ENCODE measurements at regions not wholly inside any gene's neighbourhood (a gene's known extent, or its start where the extent isn't known, plus 50 kb on each side); places are given as distances from the start of the nearest gene placed in this dataset.

DNA sequence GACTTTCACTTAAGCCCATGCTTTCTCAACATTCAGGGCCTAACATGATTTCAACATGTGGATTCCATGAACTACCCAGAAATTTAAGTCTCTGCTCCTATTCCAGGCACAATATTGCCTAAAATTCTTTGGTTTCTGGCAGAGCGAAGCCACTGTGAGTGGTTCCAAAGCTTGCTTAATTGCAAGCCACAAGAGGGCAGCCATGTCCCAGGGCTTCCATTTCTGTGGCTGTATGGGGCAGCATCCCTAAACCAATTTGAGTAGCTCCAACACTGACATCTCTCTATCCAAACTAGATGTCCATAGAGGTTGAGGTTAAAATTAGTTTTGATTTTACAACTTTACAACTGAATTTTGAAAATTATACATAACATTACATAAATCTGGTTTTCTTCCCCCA is 56.3 kb upstream of the MDFIC start:
- TF ChIP-seq, protein P1, sequence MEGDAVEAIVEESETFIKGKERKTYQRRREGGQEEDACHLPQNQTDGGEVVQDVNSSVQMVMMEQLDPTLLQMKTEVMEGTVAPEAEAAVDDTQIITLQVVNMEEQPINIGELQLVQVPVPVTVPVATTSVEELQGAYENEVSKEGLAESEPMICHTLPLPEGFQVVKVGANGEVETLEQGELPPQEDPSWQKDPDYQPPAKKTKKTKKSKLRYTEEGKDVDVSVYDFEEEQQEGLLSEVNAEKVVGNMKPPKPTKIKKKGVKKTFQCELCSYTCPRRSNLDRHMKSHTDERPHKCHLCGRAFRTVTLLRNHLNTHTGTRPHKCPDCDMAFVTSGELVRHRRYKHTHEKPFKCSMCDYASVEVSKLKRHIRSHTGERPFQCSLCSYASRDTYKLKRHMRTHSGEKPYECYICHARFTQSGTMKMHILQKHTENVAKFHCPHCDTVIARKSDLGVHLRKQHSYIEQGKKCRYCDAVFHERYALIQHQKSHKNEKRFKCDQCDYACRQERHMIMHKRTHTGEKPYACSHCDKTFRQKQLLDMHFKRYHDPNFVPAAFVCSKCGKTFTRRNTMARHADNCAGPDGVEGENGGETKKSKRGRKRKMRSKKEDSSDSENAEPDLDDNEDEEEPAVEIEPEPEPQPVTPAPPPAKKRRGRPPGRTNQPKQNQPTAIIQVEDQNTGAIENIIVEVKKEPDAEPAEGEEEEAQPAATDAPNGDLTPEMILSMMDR (IDR thresholded peaks at IDR 0.05 in 2 of 3, conservative IDR thresholded peaks at IDR 0.05 in 1 of 3; ENCODE audit: control insufficient read depth in 2 of 3, extremely low read depth in 1 of 3, insufficient read depth in 1 of 3, low read depth in 3 of 3, low read length in 3 of 3): peak; percentile 78 to 88 (median 79)
- TF ChIP-seq BMI1 (IDR thresholded peaks at IDR 0.05; ENCODE audit: borderline replicate concordance): no peak
- TF ChIP-seq POLR2A (IDR thresholded peaks at IDR 0.05; ENCODE audit: low read depth, low read length): no peak
- no peak for TF ChIP-seq CBFB (IDR thresholded peaks at IDR 0.05; ENCODE audit: low read depth)
- no peak for TF ChIP-seq BACH1 (IDR thresholded peaks at IDR 0.05; ENCODE audit: borderline replicate concordance)
- no peak for TF ChIP-seq MXI1 (IDR thresholded peaks at IDR 0.05; ENCODE audit: low read depth, low read length)
- TF ChIP-seq ZNF384 (IDR thresholded peaks at IDR 0.05; ENCODE audit: borderline replicate concordance, low read depth, low read length): no peak
- no peak for TF ChIP-seq DPF2 (IDR thresholded peaks at IDR 0.05)

All from GM12878 (cell line).